ENCODE measurements at regions not wholly inside any gene's neighbourhood (a gene's known extent, or its start where the extent isn't known, plus 50 kb on each side); places are given as distances from the start of the nearest gene placed in this dataset.
"Not testable (repeated sequence)": the region's sequence is repeated elsewhere in the genome, so short reads cannot be mapped to it uniquely, and the experiment has no call there.

DNA sequence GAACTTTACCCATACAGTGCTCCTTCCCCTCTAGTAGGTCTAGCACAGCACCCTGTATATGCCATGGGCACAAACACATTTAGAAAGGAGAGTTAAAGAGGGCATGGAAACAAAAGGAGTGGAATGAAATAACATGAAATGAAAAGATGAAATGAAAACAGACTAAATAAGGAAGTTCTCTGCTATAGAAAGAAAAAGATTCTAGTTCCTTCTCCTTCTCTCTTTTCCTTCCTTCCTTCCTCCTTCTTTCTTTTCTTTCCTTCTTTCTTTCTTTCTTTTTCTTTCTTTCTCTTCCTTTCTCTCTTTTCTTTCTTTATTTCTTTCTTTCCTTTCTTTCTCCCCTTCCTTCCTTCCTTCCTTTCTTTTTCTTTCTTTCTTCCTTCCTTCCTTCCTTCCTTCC is 2197.4 kb downstream of the PCDH7 start:
- no peak overlapping the region for H3K4me3 ChIP-seq (replicated peaks; ENCODE audit: low read depth, low read length)
- TF ChIP-seq, protein P1, sequence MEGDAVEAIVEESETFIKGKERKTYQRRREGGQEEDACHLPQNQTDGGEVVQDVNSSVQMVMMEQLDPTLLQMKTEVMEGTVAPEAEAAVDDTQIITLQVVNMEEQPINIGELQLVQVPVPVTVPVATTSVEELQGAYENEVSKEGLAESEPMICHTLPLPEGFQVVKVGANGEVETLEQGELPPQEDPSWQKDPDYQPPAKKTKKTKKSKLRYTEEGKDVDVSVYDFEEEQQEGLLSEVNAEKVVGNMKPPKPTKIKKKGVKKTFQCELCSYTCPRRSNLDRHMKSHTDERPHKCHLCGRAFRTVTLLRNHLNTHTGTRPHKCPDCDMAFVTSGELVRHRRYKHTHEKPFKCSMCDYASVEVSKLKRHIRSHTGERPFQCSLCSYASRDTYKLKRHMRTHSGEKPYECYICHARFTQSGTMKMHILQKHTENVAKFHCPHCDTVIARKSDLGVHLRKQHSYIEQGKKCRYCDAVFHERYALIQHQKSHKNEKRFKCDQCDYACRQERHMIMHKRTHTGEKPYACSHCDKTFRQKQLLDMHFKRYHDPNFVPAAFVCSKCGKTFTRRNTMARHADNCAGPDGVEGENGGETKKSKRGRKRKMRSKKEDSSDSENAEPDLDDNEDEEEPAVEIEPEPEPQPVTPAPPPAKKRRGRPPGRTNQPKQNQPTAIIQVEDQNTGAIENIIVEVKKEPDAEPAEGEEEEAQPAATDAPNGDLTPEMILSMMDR (IDR thresholded peaks at IDR 0.05; ENCODE audit: low read depth, low read length, missing control alignments), result no peak
- DNase-seq (ENCODE audit: extremely low read depth, low read depth), result no peak

- TF ChIP-seq, protein P1 (IDR thresholded peaks at IDR 0.05; ENCODE audit: low read depth, low read length, missing control alignments), result no peak
- DNase-seq (ENCODE audit: extremely low read depth, low read depth), result no peak
- H3K4me3 ChIP-seq (replicated peaks; ENCODE audit: low read depth, low read length), result no peak overlapping the region
Measured at GRCh38 chr4:32929796-32930699, 2209.9 kb downstream of the PCDH7 start.

- TF ChIP-seq, protein P1 (IDR thresholded peaks at IDR 0.05; ENCODE audit: low read depth, low read length, missing control alignments), result no peak
- DNase-seq (ENCODE audit: extremely low read depth, low read depth), result no peak
- no peak overlapping the region for H3K4me3 ChIP-seq (replicated peaks; ENCODE audit: low read depth, low read length)
Measured at GRCh38 chr4:32930700-32931099, 2210.5 kb downstream of the PCDH7 start.

DNA sequence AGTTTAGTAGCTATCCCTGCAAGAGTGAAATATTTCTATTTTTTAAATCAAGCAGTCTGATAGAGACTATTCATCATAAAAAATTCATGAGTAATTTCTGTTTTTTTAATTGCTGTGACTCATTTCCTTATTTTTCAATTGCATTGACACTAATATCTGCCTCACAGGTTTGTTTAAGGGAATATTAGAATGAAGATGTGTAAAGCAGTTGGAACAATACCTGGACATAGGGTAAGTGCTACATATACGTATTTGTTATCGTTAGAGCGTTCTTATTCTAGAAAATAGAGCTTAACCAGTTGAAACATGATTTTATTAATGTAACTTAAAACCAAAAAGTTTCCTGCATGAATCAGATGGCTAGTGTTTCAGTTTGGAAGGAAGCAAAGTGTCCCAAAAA is 2211.3 kb downstream of the PCDH7 start:
- no peak overlapping the region for H3K4me3 ChIP-seq (replicated peaks; ENCODE audit: low read depth, low read length)
- no peak for DNase-seq (ENCODE audit: extremely low read depth, low read depth)
- TF ChIP-seq, protein P1 (IDR thresholded peaks at IDR 0.05; ENCODE audit: low read depth, low read length, missing control alignments), result no peak

- TF ChIP-seq, protein P1 (IDR thresholded peaks at IDR 0.05; ENCODE audit: low read depth, low read length, missing control alignments), result no peak
- no peak for DNase-seq (ENCODE audit: extremely low read depth, low read depth)
- H3K4me3 ChIP-seq (replicated peaks; ENCODE audit: low read depth, low read length), result no peak overlapping the region
Measured at GRCh38 chr4:32932156-32932555, 2212.0 kb downstream of the PCDH7 start.

- DNase-seq (ENCODE audit: extremely low read depth, low read depth); H3K4me3 ChIP-seq (replicated peaks; ENCODE audit: low read depth, low read length): not testable (repeated sequence)
Measured at GRCh38 chr4:32939222-32939621, 2219.1 kb downstream of the PCDH7 start.

DNA sequence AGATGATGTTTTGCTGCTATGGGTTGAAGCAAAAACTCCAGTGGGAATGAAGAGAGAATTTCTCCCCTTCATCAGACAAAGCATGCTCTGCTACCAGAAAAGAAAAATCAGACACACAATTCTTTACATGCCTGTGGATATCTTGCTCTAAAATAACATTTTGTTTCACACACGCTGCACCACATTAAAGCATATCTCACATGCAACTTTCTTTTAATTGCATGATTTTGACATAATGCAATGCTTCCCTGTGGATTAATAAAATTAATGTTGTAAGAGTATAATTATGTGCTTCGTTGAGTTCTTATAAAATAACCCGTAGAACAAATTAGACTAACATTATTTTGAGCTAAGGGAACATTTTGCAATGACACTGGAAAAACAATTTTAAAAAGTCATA is 2230.7 kb downstream of the PCDH7 start:
- TF ChIP-seq, protein P1 (IDR thresholded peaks at IDR 0.05; ENCODE audit: low read depth, low read length, missing control alignments), result no peak
- H3K4me3 ChIP-seq (replicated peaks; ENCODE audit: low read depth, low read length), result no peak overlapping the region
- no peak for DNase-seq (ENCODE audit: extremely low read depth, low read depth)

Data from HFF-Myc (cell line).